ENCODE measurements at regions not wholly inside any gene's neighbourhood (a gene's known extent, or its start where the extent isn't known, plus 50 kb on each side); places are given as distances from the start of the nearest gene placed in this dataset.

GRCh38 chr2:2812648-2813047 lies 481.6 kb upstream of the MYT1L start:
- no peak for TF ChIP-seq CTCF (IDR thresholded peaks at IDR 0.05; ENCODE audit: poor library complexity)
- TF ChIP-seq EZH2 (IDR thresholded peaks at IDR 0.05; ENCODE audit: borderline replicate concordance) = no peak
- no peak for TF ChIP-seq EZH2phosphoT487 (IDR thresholded peaks at IDR 0.05; ENCODE audit: low read depth, severe bottlenecking, unreplicated experiment)
